ENCODE measurements at regions not wholly inside any gene's neighbourhood (a gene's known extent, or its start where the extent isn't known, plus 50 kb on each side); places are given as distances from the start of the nearest gene placed in this dataset.

- Mint-ChIP-seq H3K9me3 (ENCODE audit: low read depth) (no peaks in the 10 kb centered on the region), H3K4me1 (ENCODE audit: low read depth) (no peaks in the 10 kb centered on the region), H3K4me3 (no peak overlapping the region), H3K27me3 (peaks cover 4% of the 10 kb centered on the region), H3K36me3 (no peaks in the 10 kb centered on the region), H3K27ac (no peak overlapping the region)
Observed at GRCh38 chr15:29621616-29622015, 200.7 kb downstream of the TJP1 start.

GRCh38 chr15:29618586-29618985, 203.7 kb downstream of the TJP1 start:
- Mint-ChIP-seq H3K27me3 (peaks cover 12% of the 10 kb centered on the region), H3K36me3 (no peaks in the 10 kb centered on the region), H3K27ac (no peak overlapping the region), H3K4me1 (ENCODE audit: low read depth) (no peaks in the 10 kb centered on the region), H3K9me3 (ENCODE audit: low read depth) (no peaks in the 10 kb centered on the region), H3K4me3 (no peak overlapping the region)

DNA sequence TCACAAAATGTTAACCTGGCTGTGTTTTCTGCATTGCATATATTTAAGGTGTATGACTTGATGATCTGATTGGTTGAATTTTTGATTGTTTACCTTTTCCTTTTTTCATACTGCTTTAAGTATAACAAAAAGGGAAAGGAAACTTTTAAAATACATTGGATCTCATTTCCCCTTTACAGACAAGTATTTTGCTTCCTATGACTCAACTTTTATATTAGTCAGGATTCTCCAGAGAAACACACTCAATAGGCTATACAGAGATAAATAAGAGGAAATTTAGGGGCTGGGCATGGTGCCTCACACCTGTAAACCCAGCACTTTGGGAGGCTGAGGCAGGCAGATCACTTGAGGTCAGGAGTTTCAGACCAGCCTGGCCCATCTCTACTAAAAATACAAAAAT, 205.8 kb downstream of the TJP1 start:
- Mint-ChIP-seq H3K27me3 (peaks cover 21% of the 10 kb centered on the region), H3K36me3 (no peaks in the 10 kb centered on the region), H3K27ac (no peak overlapping the region), H3K9me3 (ENCODE audit: low read depth) (no peaks in the 10 kb centered on the region), H3K4me3 (no peak overlapping the region), H3K4me1 (ENCODE audit: low read depth) (no peaks in the 10 kb centered on the region)

GRCh38 chr15:29615791-29616190, 206.5 kb downstream of the TJP1 start:
- H3K4me1 Mint-ChIP-seq (ENCODE audit: low read depth), result no peaks in the 10 kb centered on the region
- H3K9me3 Mint-ChIP-seq (ENCODE audit: low read depth), result no peaks in the 10 kb centered on the region

DNA sequence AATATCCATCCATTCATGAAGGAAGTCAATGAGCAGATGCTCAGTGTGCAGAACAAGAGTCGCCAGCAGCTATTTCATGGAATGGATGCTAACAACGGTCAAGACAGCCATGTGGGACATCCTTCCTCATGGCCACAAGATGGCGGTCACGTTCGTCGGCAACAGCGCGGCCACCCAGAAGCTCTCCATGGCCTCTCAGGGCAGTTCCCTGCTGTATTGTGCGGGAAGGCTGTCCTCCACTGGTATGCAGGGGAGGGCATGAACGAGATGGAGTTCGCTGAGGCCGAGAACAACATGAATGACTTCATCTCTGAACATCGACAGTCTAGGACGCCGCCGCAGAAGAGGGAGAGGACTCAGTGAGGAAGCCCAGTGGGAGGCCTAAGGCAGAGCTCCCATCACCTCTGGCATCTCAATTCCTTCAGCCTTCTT, 208.3 kb downstream of the TJP1 start:
- H3K4me1 Mint-ChIP-seq (ENCODE audit: low read depth), result no peaks in the 10 kb centered on the region
- no peaks in the 10 kb centered on the region for H3K9me3 Mint-ChIP-seq (ENCODE audit: low read depth)
- H3K27me3 Mint-ChIP-seq, result peaks cover 22% of the 10 kb centered on the region
- no peaks in the 10 kb centered on the region for H3K36me3 Mint-ChIP-seq
- H3K4me3 Mint-ChIP-seq, result no peak overlapping the region
- no peak overlapping the region for H3K27ac Mint-ChIP-seq

More at GRCh38 chr15:29615791-29616190, 206.5 kb downstream of the TJP1 start:
- no peaks in the 10 kb centered on the region for H3K36me3 Mint-ChIP-seq
- peaks cover 22% of the 10 kb centered on the region for H3K27me3 Mint-ChIP-seq
- no peak overlapping the region for H3K4me3 Mint-ChIP-seq
- H3K27ac Mint-ChIP-seq, result no peak overlapping the region

DNA sequence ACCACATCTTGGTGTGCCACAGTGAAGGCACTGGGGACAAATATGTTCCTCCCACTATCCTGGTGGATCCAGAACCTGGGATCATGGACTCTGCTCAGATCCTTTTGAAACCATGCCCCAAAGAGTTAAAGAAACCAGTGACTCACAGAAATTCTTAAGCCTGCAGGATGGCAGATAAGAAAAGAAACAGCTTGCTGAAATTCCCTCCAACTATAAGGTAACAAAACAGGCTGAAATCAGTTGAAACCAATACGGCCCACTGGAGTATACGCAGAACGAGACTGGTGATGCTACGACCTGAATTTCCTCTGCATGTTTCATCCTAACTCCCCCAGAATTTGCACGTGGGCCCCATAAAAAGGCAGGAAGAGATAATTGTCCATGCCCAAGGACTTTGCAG, 209.6 kb downstream of the TJP1 start:
- no peak overlapping the region for H3K27ac Mint-ChIP-seq
- H3K36me3 Mint-ChIP-seq, result no peaks in the 10 kb centered on the region
- H3K4me3 Mint-ChIP-seq, result no peak overlapping the region
- peaks cover 18% of the 10 kb centered on the region for H3K27me3 Mint-ChIP-seq
- H3K4me1 Mint-ChIP-seq (ENCODE audit: low read depth), result no peaks in the 10 kb centered on the region
- no peaks in the 10 kb centered on the region for H3K9me3 Mint-ChIP-seq (ENCODE audit: low read depth)

GRCh38 chr15:29612096-29612495, 210.2 kb downstream of the TJP1 start:
- no peaks in the 10 kb centered on the region for H3K36me3 Mint-ChIP-seq
- H3K27ac Mint-ChIP-seq, result no peak overlapping the region
- peaks cover 18% of the 10 kb centered on the region for H3K27me3 Mint-ChIP-seq
- no peak overlapping the region for H3K4me3 Mint-ChIP-seq
- H3K9me3 Mint-ChIP-seq (ENCODE audit: low read depth), result no peaks in the 10 kb centered on the region
- H3K4me1 Mint-ChIP-seq (ENCODE audit: low read depth), result no peaks in the 10 kb centered on the region

DNA sequence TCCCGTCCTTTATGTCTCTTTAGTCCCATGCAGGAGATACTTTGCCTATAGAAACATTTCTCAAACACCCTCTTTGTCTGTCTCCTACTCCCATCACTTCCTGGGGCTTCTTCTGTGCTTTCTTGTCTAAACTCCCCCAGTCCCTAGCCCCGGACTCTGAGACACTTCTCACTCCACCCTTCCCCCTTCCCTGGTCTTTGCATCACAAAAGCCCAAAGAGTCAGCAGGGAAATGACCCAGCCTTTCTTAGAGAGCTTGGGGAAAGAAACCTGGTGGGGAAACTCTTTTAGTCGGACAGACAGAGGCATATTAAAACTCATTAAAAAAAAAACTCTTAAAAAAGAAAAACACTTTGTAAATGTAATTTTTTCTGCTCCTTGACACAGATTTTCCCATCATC, 211.2 kb downstream of the TJP1 start:
- H3K4me3 Mint-ChIP-seq, result no peak overlapping the region
- H3K9me3 Mint-ChIP-seq (ENCODE audit: low read depth), result no peaks in the 10 kb centered on the region
- no peak overlapping the region for H3K27ac Mint-ChIP-seq
- no peaks in the 10 kb centered on the region for H3K36me3 Mint-ChIP-seq
- H3K4me1 Mint-ChIP-seq (ENCODE audit: low read depth), result no peaks in the 10 kb centered on the region
- peaks cover 17% of the 10 kb centered on the region for H3K27me3 Mint-ChIP-seq

DNA sequence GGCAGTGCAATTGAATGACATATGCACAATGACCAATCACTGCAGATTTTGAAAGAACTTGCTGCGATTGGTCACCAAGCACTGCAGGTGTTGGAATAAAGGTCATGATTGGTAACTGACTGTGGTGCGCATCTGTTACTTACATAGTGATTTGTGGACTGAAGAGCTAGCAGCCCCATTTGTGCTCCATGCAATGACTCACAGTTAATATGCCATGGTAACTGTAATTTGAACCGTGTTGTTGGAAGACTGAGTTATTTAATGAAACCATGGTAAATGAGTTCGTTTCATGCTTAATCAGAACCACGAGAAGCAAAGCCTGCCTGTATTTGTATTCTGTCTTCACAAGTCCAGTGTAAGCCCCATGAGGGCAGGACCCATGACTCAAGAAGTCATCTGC, 220.5 kb downstream of the TJP1 start:
- H3K9me3 Mint-ChIP-seq (ENCODE audit: low read depth), result no peaks in the 10 kb centered on the region
- H3K27ac Mint-ChIP-seq, result no peak overlapping the region
- H3K36me3 Mint-ChIP-seq, result no peaks in the 10 kb centered on the region
- no peaks in the 10 kb centered on the region for H3K4me1 Mint-ChIP-seq (ENCODE audit: low read depth)
- H3K4me3 Mint-ChIP-seq, result no peak overlapping the region
- H3K27me3 Mint-ChIP-seq, result peaks cover 3% of the 10 kb centered on the region

DNA sequence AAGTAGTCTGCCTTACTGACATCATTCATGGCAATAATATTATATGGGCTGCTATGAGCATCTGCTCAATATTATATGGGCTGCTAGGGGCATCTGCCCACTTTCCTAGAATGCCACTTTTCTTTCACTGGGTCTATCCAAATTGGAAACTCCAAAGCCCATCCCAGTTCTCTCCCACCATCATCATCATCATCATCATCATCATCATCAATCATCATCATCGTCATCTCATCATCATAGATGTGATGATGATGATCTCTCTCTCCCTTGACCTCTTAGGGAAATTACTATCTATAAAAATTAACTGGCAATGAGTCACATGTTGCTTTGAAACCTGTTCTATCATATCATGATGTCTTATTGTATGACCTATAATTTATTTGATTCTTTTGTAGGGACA, 222.0 kb downstream of the TJP1 start:
- no peak overlapping the region for H3K27ac Mint-ChIP-seq
- H3K9me3 Mint-ChIP-seq (ENCODE audit: low read depth), result no peaks in the 10 kb centered on the region
- H3K36me3 Mint-ChIP-seq, result no peaks in the 10 kb centered on the region
- peaks cover 7% of the 10 kb centered on the region for H3K27me3 Mint-ChIP-seq
- no peaks in the 10 kb centered on the region for H3K4me1 Mint-ChIP-seq (ENCODE audit: low read depth)
- H3K4me3 Mint-ChIP-seq, result no peak overlapping the region

DNA sequence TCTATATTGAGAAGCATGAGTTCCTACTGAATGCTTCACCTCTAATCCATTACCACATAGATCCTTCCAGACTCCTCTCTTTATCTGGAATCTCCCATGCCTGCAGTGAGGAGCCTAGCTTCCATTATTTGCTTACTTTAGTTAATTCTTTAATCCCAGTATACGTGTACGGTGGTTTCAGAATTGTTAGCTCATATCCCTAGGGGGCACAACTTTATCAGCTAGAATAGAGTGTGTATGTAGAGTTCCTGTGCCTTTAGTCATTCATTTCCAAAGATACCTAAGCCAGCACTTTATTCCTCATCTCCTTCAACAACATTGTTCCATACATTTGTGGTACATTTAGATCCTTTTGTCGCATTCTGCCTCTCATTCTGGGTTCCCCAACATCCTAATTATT, 226.0 kb downstream of the TJP1 start:
- Mint-ChIP-seq H3K4me1 (ENCODE audit: low read depth) (no peaks in the 10 kb centered on the region), H3K27me3 (peaks cover 8% of the 10 kb centered on the region), H3K4me3 (no peak overlapping the region), H3K27ac (no peak overlapping the region), H3K36me3 (no peaks in the 10 kb centered on the region), H3K9me3 (ENCODE audit: low read depth) (no peaks in the 10 kb centered on the region)

DNA sequence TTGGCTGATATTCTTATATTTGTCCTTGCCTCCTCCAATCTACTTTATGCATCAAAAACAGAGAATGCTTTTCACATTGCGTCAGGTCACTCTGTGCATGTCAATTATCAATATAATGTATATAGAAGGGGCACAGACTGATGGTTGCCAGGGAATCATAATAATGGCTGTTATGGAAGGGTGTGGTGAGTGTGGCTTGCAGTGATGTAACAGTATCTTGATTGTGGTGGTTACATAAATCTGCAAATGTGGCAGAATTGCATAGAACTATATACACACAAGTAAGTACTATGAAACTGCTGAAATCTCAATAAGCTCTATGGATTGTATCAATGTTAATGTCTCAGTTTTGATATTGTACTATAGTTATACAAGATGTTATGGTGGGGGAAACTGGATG, 228.6 kb downstream of the TJP1 start:
- no peaks in the 10 kb centered on the region for H3K9me3 Mint-ChIP-seq (ENCODE audit: low read depth)
- peaks cover 6% of the 10 kb centered on the region for H3K27me3 Mint-ChIP-seq
- H3K36me3 Mint-ChIP-seq, result no peaks in the 10 kb centered on the region
- H3K4me3 Mint-ChIP-seq, result no peak overlapping the region
- no peaks in the 10 kb centered on the region for H3K4me1 Mint-ChIP-seq (ENCODE audit: low read depth)
- no peak overlapping the region for H3K27ac Mint-ChIP-seq

- Mint-ChIP-seq H3K4me1 (ENCODE audit: low read depth) (no peaks in the 10 kb centered on the region), H3K9me3 (ENCODE audit: low read depth) (no peaks in the 10 kb centered on the region), H3K27ac (no peak overlapping the region), H3K36me3 (no peaks in the 10 kb centered on the region), H3K4me3 (no peak overlapping the region), H3K27me3 (peaks cover 6% of the 10 kb centered on the region)
Observed at GRCh38 chr15:29593111-29593510, 229.2 kb downstream of the TJP1 start.

GRCh38 chr15:29590701-29591100, 231.6 kb downstream of the TJP1 start:
- Mint-ChIP-seq H3K9me3 (ENCODE audit: low read depth) (no peaks in the 10 kb centered on the region), H3K4me1 (ENCODE audit: low read depth) (no peaks in the 10 kb centered on the region), H3K27ac (no peak overlapping the region), H3K4me3 (no peak overlapping the region), H3K27me3 (peaks cover 5% of the 10 kb centered on the region), H3K36me3 (no peaks in the 10 kb centered on the region)

GRCh38 chr15:29589975-29590374, 232.3 kb downstream of the TJP1 start:
- H3K27me3 Mint-ChIP-seq, result peaks cover 5% of the 10 kb centered on the region
- H3K4me3 Mint-ChIP-seq, result no peak overlapping the region
- no peak overlapping the region for H3K27ac Mint-ChIP-seq
- H3K9me3 Mint-ChIP-seq (ENCODE audit: low read depth), result no peaks in the 10 kb centered on the region
- no peaks in the 10 kb centered on the region for H3K4me1 Mint-ChIP-seq (ENCODE audit: low read depth)
- H3K36me3 Mint-ChIP-seq, result no peaks in the 10 kb centered on the region

DNA sequence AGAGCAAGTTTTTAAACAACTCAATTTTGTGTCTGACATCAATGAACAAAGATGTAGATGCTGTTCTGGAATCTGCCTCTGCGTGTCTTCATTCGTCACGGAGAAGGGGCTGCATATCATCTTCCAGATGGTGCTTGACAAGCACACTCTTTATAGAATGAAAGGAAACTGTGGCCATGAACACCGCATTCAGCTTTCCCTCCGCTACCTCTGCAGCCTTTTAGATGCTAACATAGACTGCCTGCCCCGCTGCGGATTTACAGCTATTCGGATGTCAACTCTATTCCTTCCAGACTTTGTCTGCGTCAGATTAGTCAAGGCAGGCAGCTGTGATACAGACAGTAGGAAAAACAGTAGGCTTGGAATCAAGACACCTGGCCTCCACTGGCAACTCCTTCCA, 232.9 kb downstream of the TJP1 start:
- H3K9me3 Mint-ChIP-seq (ENCODE audit: low read depth), result peaks cover 4% of the 10 kb centered on the region
- no peaks in the 10 kb centered on the region for H3K36me3 Mint-ChIP-seq
- H3K27me3 Mint-ChIP-seq, result peaks cover 7% of the 10 kb centered on the region
- H3K4me1 Mint-ChIP-seq (ENCODE audit: low read depth), result no peaks in the 10 kb centered on the region
- no peak overlapping the region for H3K4me3 Mint-ChIP-seq
- H3K27ac Mint-ChIP-seq, result no peak overlapping the region

All from activated naive CD8-positive, alpha-beta T cell (primary cell).